ENCODE measurements at regions not wholly inside any gene's neighbourhood (a gene's known extent, or its start where the extent isn't known, plus 50 kb on each side); places are given as distances from the start of the nearest gene placed in this dataset.

GRCh38 chr3:70820397-70820796 is 508.0 kb upstream of the MDFIC2 start (continued):
- no peak for TF ChIP-seq CREB5 (CRISPR knock-in tag; IDR thresholded peaks at IDR 0.05; ENCODE audit: low read depth)

GRCh38 chr3:70818145-70818544 is 505.7 kb upstream of the MDFIC2 start:
- TF ChIP-seq ZFP30 (CRISPR knock-in tag; IDR thresholded peaks at IDR 0.05) (no peak), OSR1 (CRISPR knock-in tag; IDR thresholded peaks at IDR 0.05) (no peak), RARB (CRISPR knock-in tag; IDR thresholded peaks at IDR 0.05) (no peak), TOX (CRISPR knock-in tag; IDR thresholded peaks at IDR 0.05; ENCODE audit: borderline replicate concordance) (no peak), ZC3H10 (CRISPR knock-in tag; IDR thresholded peaks at IDR 0.05) (no peak), CSRNP3 (CRISPR knock-in tag; IDR thresholded peaks at IDR 0.05) (no peak), ZFP3 (CRISPR knock-in tag; IDR thresholded peaks at IDR 0.05) (no peak), CSDC2 (CRISPR knock-in tag; IDR thresholded peaks at IDR 0.05) (no peak), ZNF70 (CRISPR knock-in tag; IDR thresholded peaks at IDR 0.05) (no peak), ARNTL (CRISPR knock-in tag; IDR thresholded peaks at IDR 0.05; ENCODE audit: borderline replicate concordance, low read depth) (no peak), POU6F1 (CRISPR knock-in tag; IDR thresholded peaks at IDR 0.05; ENCODE audit: borderline replicate concordance, low read depth) (no peak), GLIS3 (CRISPR knock-in tag; IDR thresholded peaks at IDR 0.05) (no peak), TSHZ2 (CRISPR knock-in tag; IDR thresholded peaks at IDR 0.05) (no peak), BACH2 (CRISPR knock-in tag; IDR thresholded peaks at IDR 0.05; ENCODE audit: borderline replicate concordance) (no peak), TCF4 (CRISPR knock-in tag; IDR thresholded peaks at IDR 0.05; ENCODE audit: borderline replicate concordance) (no peak), PPARA (CRISPR knock-in tag; IDR thresholded peaks at IDR 0.05; ENCODE audit: borderline replicate concordance) (no peak), SNAI2 (CRISPR knock-in tag; IDR thresholded peaks at IDR 0.05) (no peak), ZNF565 (CRISPR knock-in tag; conservative IDR thresholded peaks at IDR 0.05; ENCODE audit: low read depth) (no peak)
- ATAC-seq = no peak

- no peak for ATAC-seq
- no peak for TF ChIP-seq TCF4 (CRISPR knock-in tag; IDR thresholded peaks at IDR 0.05; ENCODE audit: borderline replicate concordance)
- no peak for TF ChIP-seq GLIS3 (CRISPR knock-in tag; IDR thresholded peaks at IDR 0.05)
- TF ChIP-seq ZNF70 (CRISPR knock-in tag; IDR thresholded peaks at IDR 0.05) = no peak
- no peak for TF ChIP-seq ZNF565 (CRISPR knock-in tag; conservative IDR thresholded peaks at IDR 0.05; ENCODE audit: low read depth)
- TF ChIP-seq SNAI2 (CRISPR knock-in tag; IDR thresholded peaks at IDR 0.05) = no peak
- no peak for TF ChIP-seq PATZ1 (CRISPR knock-in tag; IDR thresholded peaks at IDR 0.05; ENCODE audit: borderline replicate concordance)
- TF ChIP-seq TOX (CRISPR knock-in tag; IDR thresholded peaks at IDR 0.05; ENCODE audit: borderline replicate concordance) = no peak
- TF ChIP-seq RARB (CRISPR knock-in tag; IDR thresholded peaks at IDR 0.05) = no peak
- no peak for TF ChIP-seq ZNF8 (CRISPR knock-in tag; IDR thresholded peaks at IDR 0.05)
- TF ChIP-seq OSR1 (CRISPR knock-in tag; IDR thresholded peaks at IDR 0.05) = no peak
- no peak for TF ChIP-seq CSDC2 (CRISPR knock-in tag; IDR thresholded peaks at IDR 0.05)
- TF ChIP-seq PPARA (CRISPR knock-in tag; IDR thresholded peaks at IDR 0.05; ENCODE audit: borderline replicate concordance) = no peak
Measured at GRCh38 chr3:70816346-70816745, 503.9 kb upstream of the MDFIC2 start.
